GM23248 (cell line): ENCODE measurements at regions not wholly inside any gene's neighbourhood (a gene's known extent, or its start where the extent isn't known, plus 50 kb on each side); places are given as distances from the start of the nearest gene placed in this dataset.

Experiments
- EZH2 ChIP-seq: fragments of 200-600 bp; sonication (generic); IDR thresholded peaks from 2 replicates; pipeline ENCODE4 v1.6.1; 2018; ENCODE audit warnings: antibody characterized with exemption, mild to moderate bottlenecking; ENCODE audit not compliant: insufficient read depth, poor library complexity, severe bottlenecking
- EZH2phosphoT487 ChIP-seq: fragments of 200-600 bp; sonication (generic); IDR thresholded peaks from 2 replicates; pipeline ENCODE4 v1.6.1; 2018; ENCODE audit warnings: antibody characterized with exemption, moderate library complexity, mild to moderate bottlenecking, low read depth; ENCODE audit not compliant: insufficient read depth

- TF ChIP-seq EZH2 = no peak
- TF ChIP-seq EZH2phosphoT487 = no peak
Measured at GRCh38 chr1:5574641-5575040, 417.6 kb downstream of the NPHP4 start.
